ENCODE measurements at regions not wholly inside any gene's neighbourhood (a gene's known extent, or its start where the extent isn't known, plus 50 kb on each side); places are given as distances from the start of the nearest gene placed in this dataset.
"Not testable (repeated sequence)": the region's sequence is repeated elsewhere in the genome, so short reads cannot be mapped to it uniquely, and the experiment has no call there.

DNA sequence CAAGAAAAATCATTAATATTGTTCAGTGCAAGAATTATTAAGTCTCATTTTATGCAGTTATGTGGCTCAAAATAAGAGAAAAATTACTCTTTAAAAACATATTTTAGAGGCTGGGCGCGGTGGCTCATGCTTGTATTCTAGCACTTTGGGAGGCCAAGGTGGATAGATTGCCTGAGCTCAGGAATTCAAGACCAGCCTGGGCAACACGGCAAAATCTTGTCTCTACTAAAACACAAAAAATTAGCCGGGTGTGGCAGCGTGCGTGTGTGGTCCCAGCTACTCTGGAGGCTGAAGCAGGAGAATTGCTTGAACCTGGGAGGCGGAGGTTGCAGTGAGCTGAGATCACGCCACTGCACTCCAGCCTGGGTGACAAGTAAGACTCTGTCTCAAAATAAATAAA is 87.9 kb upstream of the STK39 start:
- TF ChIP-seq, protein P1, sequence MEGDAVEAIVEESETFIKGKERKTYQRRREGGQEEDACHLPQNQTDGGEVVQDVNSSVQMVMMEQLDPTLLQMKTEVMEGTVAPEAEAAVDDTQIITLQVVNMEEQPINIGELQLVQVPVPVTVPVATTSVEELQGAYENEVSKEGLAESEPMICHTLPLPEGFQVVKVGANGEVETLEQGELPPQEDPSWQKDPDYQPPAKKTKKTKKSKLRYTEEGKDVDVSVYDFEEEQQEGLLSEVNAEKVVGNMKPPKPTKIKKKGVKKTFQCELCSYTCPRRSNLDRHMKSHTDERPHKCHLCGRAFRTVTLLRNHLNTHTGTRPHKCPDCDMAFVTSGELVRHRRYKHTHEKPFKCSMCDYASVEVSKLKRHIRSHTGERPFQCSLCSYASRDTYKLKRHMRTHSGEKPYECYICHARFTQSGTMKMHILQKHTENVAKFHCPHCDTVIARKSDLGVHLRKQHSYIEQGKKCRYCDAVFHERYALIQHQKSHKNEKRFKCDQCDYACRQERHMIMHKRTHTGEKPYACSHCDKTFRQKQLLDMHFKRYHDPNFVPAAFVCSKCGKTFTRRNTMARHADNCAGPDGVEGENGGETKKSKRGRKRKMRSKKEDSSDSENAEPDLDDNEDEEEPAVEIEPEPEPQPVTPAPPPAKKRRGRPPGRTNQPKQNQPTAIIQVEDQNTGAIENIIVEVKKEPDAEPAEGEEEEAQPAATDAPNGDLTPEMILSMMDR (IDR thresholded peaks at IDR 0.05; ENCODE audit: low read depth, low read length), result not testable (repeated sequence)
- TF ChIP-seq POLR2A (IDR thresholded peaks at IDR 0.05; ENCODE audit: extremely low read depth, insufficient read length); MYC (IDR thresholded peaks at IDR 0.05; ENCODE audit: low read depth, low read length): not testable (repeated sequence)
- TF ChIP-seq, protein P2, sequence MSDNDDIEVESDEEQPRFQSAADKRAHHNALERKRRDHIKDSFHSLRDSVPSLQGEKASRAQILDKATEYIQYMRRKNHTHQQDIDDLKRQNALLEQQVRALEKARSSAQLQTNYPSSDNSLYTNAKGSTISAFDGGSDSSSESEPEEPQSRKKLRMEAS (IDR thresholded peaks at IDR 0.05; ENCODE audit: low read depth, low read length), result not testable (repeated sequence)
